H9 (cell line): ENCODE measurements at regions not wholly inside any gene's neighbourhood (a gene's known extent, or its start where the extent isn't known, plus 50 kb on each side); places are given as distances from the start of the nearest gene placed in this dataset.
"Not testable (repeated sequence)": the region's sequence is repeated elsewhere in the genome, so short reads cannot be mapped to it uniquely, and the experiment has no call there.

Experiments
- DNase-seq: peaks from one replicate; pipeline ENCODE4 v3.0.0-alpha.2; 2017
- H2AFZ ChIP-seq: one replicate; pipeline ENCODE4 v1.6.1; 2013; ENCODE audit warnings: mild to moderate bottlenecking, low read length, control low read depth, moderate library complexity
- H2AK5ac ChIP-seq: 2 replicates; pipeline ENCODE4 v1.6.1; 2013; ENCODE audit warnings: low read length, control low read depth, mixed read lengths; ENCODE audit not compliant: insufficient read length
- H2BK120ac ChIP-seq: one replicate; pipeline ENCODE4 v1.6.1; 2013; ENCODE audit warnings: low read depth, mild to moderate bottlenecking, low read length, control low read depth, inconsistent platforms; ENCODE audit not compliant: poor library complexity, severe bottlenecking
- H2BK12ac ChIP-seq: 2 replicates; pipeline ENCODE4 v1.6.1; 2013; ENCODE audit warnings: low read length, control low read depth, mixed read lengths, low read depth; ENCODE audit not compliant: insufficient read length
- H2BK15ac ChIP-seq: 2 replicates; pipeline ENCODE4 v1.6.1; 2013; ENCODE audit warnings: low read depth, low read length, control low read depth
- H2BK20ac ChIP-seq: one replicate; pipeline ENCODE4 v1.6.1; 2013; ENCODE audit warnings: low read depth, mild to moderate bottlenecking, low read length, control low read depth, inconsistent platforms; ENCODE audit not compliant: poor library complexity, severe bottlenecking
- H2BK5ac ChIP-seq: 2 replicates; pipeline ENCODE4 v1.6.1; 2013; ENCODE audit warnings: low read length, control low read depth, mixed read lengths; ENCODE audit not compliant: insufficient read length
- H3K14ac ChIP-seq: 2 replicates; pipeline ENCODE4 v1.6.1; 2013; ENCODE audit warnings: low read length, control low read depth; ENCODE audit not compliant: insufficient read depth
- H3K18ac ChIP-seq: 2 replicates; pipeline ENCODE4 v1.6.1; 2013; ENCODE audit warnings: low read depth, mild to moderate bottlenecking, mixed read lengths, low read length, control low read depth; ENCODE audit not compliant: insufficient read length
- H3K23ac ChIP-seq: 2 replicates; pipeline ENCODE4 v1.6.1; 2013; ENCODE audit warnings: low read length, control low read depth, mixed read lengths, low read depth; ENCODE audit not compliant: insufficient read length
- H3K23me2 ChIP-seq: 2 replicates; pipeline ENCODE4 v1.6.1; 2013; ENCODE audit warnings: low read depth, mild to moderate bottlenecking, mixed read lengths, low read length, control low read depth; ENCODE audit not compliant: insufficient read length, poor library complexity, severe bottlenecking
- H3K27ac ChIP-seq: 2 replicates; pipeline ENCODE4 v1.5.1; 2013; ENCODE audit warnings: low read length, control low read depth, mixed read lengths, low read depth; ENCODE audit not compliant: insufficient read length
- H3K27me3 ChIP-seq: 2 replicates; pipeline ENCODE4 v1.6.1; 2013; ENCODE audit warnings: low read length, control low read depth, inconsistent platforms; ENCODE audit not compliant: insufficient read depth
- H3K4ac ChIP-seq: 2 replicates; pipeline ENCODE4 v1.6.1; 2013; ENCODE audit warnings: low read depth, mild to moderate bottlenecking, control low read depth, inconsistent platforms, low read length, moderate library complexity
- H3K4me1 ChIP-seq: 2 replicates; pipeline ENCODE4 v1.6.1; 2013; ENCODE audit warnings: low read length, control low read depth, inconsistent platforms; ENCODE audit not compliant: insufficient read depth
- H3K4me2 ChIP-seq: 2 replicates; pipeline ENCODE4 v1.6.1; 2013; ENCODE audit warnings: low read length, control low read depth, mixed read lengths; ENCODE audit not compliant: insufficient read length, insufficient read depth
- H3K56ac ChIP-seq: 2 replicates; pipeline ENCODE4 v1.6.1; 2013; ENCODE audit warnings: low read depth, mild to moderate bottlenecking, mixed read lengths, low read length, control low read depth; ENCODE audit not compliant: insufficient read length
- H3K79me1 ChIP-seq: 2 replicates; pipeline ENCODE4 v1.6.1; 2013; ENCODE audit warnings: low read depth, mild to moderate bottlenecking, moderate library complexity, low read length, control low read depth, inconsistent platforms; ENCODE audit not compliant: insufficient read depth, poor library complexity, severe bottlenecking
- H3K79me2 ChIP-seq: 2 replicates; pipeline ENCODE4 v1.6.1; 2013; ENCODE audit warnings: low read length, control low read depth, inconsistent platforms; ENCODE audit not compliant: insufficient read depth
- H3K9ac ChIP-seq: 2 replicates; pipeline ENCODE4 v1.6.1; 2013; ENCODE audit warnings: low read length, control low read depth, mixed read lengths; ENCODE audit not compliant: insufficient read length; ENCODE audit errors: extremely low read depth
- H3K9me3 ChIP-seq: one replicate; pipeline ENCODE4 v1.6.1; 2013; ENCODE audit warnings: low read depth, low read length, inconsistent platforms; ENCODE audit not compliant: control insufficient read depth
- H3T11ph ChIP-seq: one replicate; pipeline ENCODE4 v1.6.1; 2013; ENCODE audit warnings: mild to moderate bottlenecking, low read length, control low read depth, inconsistent platforms
- H4K20me1 ChIP-seq: one replicate; pipeline ENCODE4 v1.6.1; 2013; ENCODE audit not compliant: control insufficient read depth, insufficient read length, insufficient read depth
- H4K5ac ChIP-seq: 2 replicates; pipeline ENCODE4 v1.6.1; 2013; ENCODE audit warnings: low read depth, mild to moderate bottlenecking, mixed read lengths, low read length, control low read depth; ENCODE audit not compliant: insufficient read length
- H4K8ac ChIP-seq: replicated peaks from 2 replicates; pipeline ENCODE4 v1.6.1; 2013; ENCODE audit warnings: low read length, control low read depth, mixed read lengths, low read depth; ENCODE audit not compliant: insufficient read length
- H4K91ac ChIP-seq: 2 replicates; pipeline ENCODE4 v1.6.1; 2013; ENCODE audit warnings: low read depth, mild to moderate bottlenecking, moderate library complexity, mixed read lengths, low read length, control low read depth; ENCODE audit not compliant: insufficient read length
- H3K27ac Mint-ChIP-seq, 3 experiments: 2 replicates in 2 of 3; 3 replicates in 1 of 3; pipeline ENCODE4 v1.8.0; 2020 to 2021; ENCODE audit warnings: mixed read lengths in 3 of 3, mild to moderate bottlenecking in 1 of 3, moderate library complexity in 1 of 3
- H3K27me3 Mint-ChIP-seq: 2 replicates; pipeline ENCODE4 v1.8.0; 2021; ENCODE audit warnings: low read depth, mild to moderate bottlenecking, moderate library complexity, mixed read lengths
- H3K36me3 Mint-ChIP-seq, 3 experiments: 2 replicates in 2 of 3; 3 replicates in 1 of 3; pipeline ENCODE4 v1.8.0; 2020 to 2021; ENCODE audit warnings: low read depth in 3 of 3, mixed read lengths in 3 of 3; ENCODE audit not compliant: insufficient read depth in 1 of 3
- H3K4me1 Mint-ChIP-seq, 2 experiments: 2 replicates each; pipeline ENCODE4 v1.8.0; 2020; ENCODE audit warnings: mixed read lengths in 2 of 2
- H3K4me3 Mint-ChIP-seq, 2 experiments: 2 replicates in 1 of 2; 3 replicates in 1 of 2; pipeline ENCODE4 v1.8.0; 2020 to 2021; ENCODE audit warnings: mild to moderate bottlenecking in 2 of 2, mixed read lengths in 2 of 2, moderate library complexity in 1 of 2
- H3K9me3 Mint-ChIP-seq, 2 experiments: 2 replicates in 1 of 2; 3 replicates in 1 of 2; pipeline ENCODE4 v1.8.0; 2020; ENCODE audit warnings: mild to moderate bottlenecking in 2 of 2, mixed read lengths in 2 of 2, moderate library complexity in 1 of 2
- CTCF ChIP-seq: fragments of 200-600 bp; sonication (generic); conservative IDR thresholded peaks from 3 replicates; pipeline ENCODE4 v1.8.0; 2021; ENCODE audit warnings: antibody characterized with exemption, mild to moderate bottlenecking
- WGBS: extraction: QIAGEN DNeasy Blood & Tissue Kit; methylation state at CpG from one replicate; pipeline ENCODE4 v1.1.7; 2013; ENCODE audit warnings: missing lambda C conversion rate, low lambda C conversion rate, mixed read lengths; ENCODE audit not compliant: insufficient read length; ENCODE audit errors: extremely low coverage; 5-methylcytosine and 5-hydroxymethylcytosine counted together

- H3K9me3 Mint-ChIP-seq: no peaks in the 10 kb centered on the region
- no peaks in the 10 kb centered on the region for H3K4me1 Mint-ChIP-seq
- no peaks in the 10 kb centered on the region for H3K27me3 Mint-ChIP-seq
- no peak overlapping the region for H2BK12ac ChIP-seq
- no peak overlapping the region for H4K5ac ChIP-seq
- H3K4me1 ChIP-seq: no peaks in the 10 kb centered on the region
- no peak overlapping the region for H2BK120ac ChIP-seq
- no peak overlapping the region for H3K18ac ChIP-seq
- no peak overlapping the region for H4K8ac ChIP-seq
- no peaks in the 10 kb centered on the region for H3K79me1 ChIP-seq
- no peaks in the 10 kb centered on the region for H4K20me1 ChIP-seq
- no peaks in the 10 kb centered on the region for H3K23me2 ChIP-seq
- H3K9me3 ChIP-seq: no peaks in the 10 kb centered on the region
- H4K91ac ChIP-seq: no peak overlapping the region
- H3K79me2 ChIP-seq: no peaks in the 10 kb centered on the region
- H3K27ac Mint-ChIP-seq: no peak overlapping the region
- H2BK15ac ChIP-seq: no peak overlapping the region
- H2AFZ ChIP-seq: no peak overlapping the region
- H3T11ph ChIP-seq: no peak overlapping the region
- H3K4me2 ChIP-seq: no peak overlapping the region
- H3K36me3 Mint-ChIP-seq: no peaks in the 10 kb centered on the region
- H3K27me3 ChIP-seq: no peaks in the 10 kb centered on the region
- DNase-seq: no peak
- H3K56ac ChIP-seq: no peak overlapping the region
- no peak overlapping the region for H2BK20ac ChIP-seq
- no CpG with 5 or more reads among the region's 3 CpGs for WGBS
- H3K4me3 Mint-ChIP-seq: no peak overlapping the region
- H3K23ac ChIP-seq: no peak overlapping the region
- TF ChIP-seq CTCF: 0 out of 3 replicates have a peak, but pooled peaks have one; percentile 25
- H3K9ac ChIP-seq: no peak overlapping the region
- no peak overlapping the region for H2AK5ac ChIP-seq
- H3K27ac ChIP-seq: no peak overlapping the region
- no peak overlapping the region for H3K4ac ChIP-seq
- H3K14ac ChIP-seq: no peak overlapping the region
- H2BK5ac ChIP-seq: no peak overlapping the region
Observed at GRCh38 chr2:21234464-21235120, 110.8 kb downstream of the TDRD15 start.

- H4K5ac ChIP-seq, H2AK5ac ChIP-seq, H3K27me3 Mint-ChIP-seq, H4K8ac ChIP-seq, H2BK5ac ChIP-seq, H3K79me1 ChIP-seq, H3K79me2 ChIP-seq, H3T11ph ChIP-seq, H3K4me1 Mint-ChIP-seq, H3K56ac ChIP-seq, H3K14ac ChIP-seq, H2AFZ ChIP-seq, H3K9me3 ChIP-seq, H3K23ac ChIP-seq, DNase-seq, H3K36me3 Mint-ChIP-seq, H4K91ac ChIP-seq, H3K23me2 ChIP-seq, H4K20me1 ChIP-seq, H2BK20ac ChIP-seq, H2BK12ac ChIP-seq, H3K27ac Mint-ChIP-seq, H3K4ac ChIP-seq, H3K4me2 ChIP-seq, H3K4me3 Mint-ChIP-seq, H3K27me3 ChIP-seq, H2BK120ac ChIP-seq, H3K27ac ChIP-seq, H3K18ac ChIP-seq, H3K4me1 ChIP-seq, H3K9ac ChIP-seq, H2BK15ac ChIP-seq: not testable (repeated sequence)
- peaks cover 7 to 14% of the 10 kb centered on the region in 2 experiments; a peak in 4 of 5 replicates for H3K9me3 Mint-ChIP-seq
- no CpG with 5 or more reads among the region's 1 CpG for WGBS
Observed at GRCh38 chr2:21239749-21240148, 116.0 kb downstream of the TDRD15 start.
